Astrocyte (in vitro differentiated cells and primary cell): ENCODE measurements at regions not wholly inside any gene's neighbourhood (a gene's known extent, or its start where the extent isn't known, plus 50 kb on each side); places are given as distances from the start of the nearest gene placed in this dataset.
"Not testable (repeated sequence)": the region's sequence is repeated elsewhere in the genome, so short reads cannot be mapped to it uniquely, and the experiment has no call there.

Source experiments
- DNase-seq: peaks from one replicate; pipeline ENCODE4 v3.0.0-alpha.2; 2010; ENCODE audit warnings: low read depth
- FAIRE-seq: peaks from 2 replicates; lab custom pipeline; 2011; peaks lifted over from hg19 to GRCh38; lab: Jason Lieb, UNC
- H2AFZ ChIP-seq: 2 replicates; pipeline ENCODE4 v1.6.0; 2012; ENCODE audit warnings: low read depth, low read length, inconsistent platforms
- H3K27ac ChIP-seq: 2 replicates; pipeline ENCODE4 v1.5.1; 2011; ENCODE audit warnings: low read depth, low read length, inconsistent platforms
- H3K27me3 ChIP-seq: 2 replicates; pipeline ENCODE4 v1.6.0; 2011; ENCODE audit warnings: low read length, inconsistent platforms; ENCODE audit not compliant: insufficient read depth
- H3K36me3 ChIP-seq: 2 replicates; pipeline ENCODE4 v1.5.1; 2011; ENCODE audit warnings: low read length, inconsistent platforms; ENCODE audit not compliant: insufficient read depth
- H3K4me1 ChIP-seq: 2 replicates; pipeline ENCODE4 v1.5.1; 2011; ENCODE audit warnings: low read length, inconsistent platforms; ENCODE audit not compliant: insufficient read depth
- H3K4me2 ChIP-seq: 2 replicates; pipeline ENCODE4 v1.6.0; 2012; ENCODE audit warnings: low read length, inconsistent platforms
- H3K4me3 ChIP-seq: 2 replicates; pipeline ENCODE4 v1.5.1; 2011; ENCODE audit warnings: low read depth, mild to moderate bottlenecking, low read length, inconsistent platforms; ENCODE audit not compliant: insufficient read depth
- H3K79me2 ChIP-seq: 2 replicates; pipeline ENCODE4 v1.6.0; 2012; ENCODE audit warnings: mild to moderate bottlenecking, low read length, inconsistent platforms; ENCODE audit not compliant: insufficient read depth
- H3K9ac ChIP-seq: 2 replicates; pipeline ENCODE4 v1.6.0; 2012; ENCODE audit warnings: mild to moderate bottlenecking, low read length, inconsistent platforms
- H3K9me3 ChIP-seq: 2 replicates; pipeline ENCODE4 v1.5.1; 2012; ENCODE audit warnings: low read depth, mild to moderate bottlenecking, low read length, inconsistent platforms; ENCODE audit not compliant: insufficient read depth
- H4K20me1 ChIP-seq: 2 replicates; pipeline ENCODE4 v1.6.0; 2012; ENCODE audit warnings: low read length, inconsistent platforms; ENCODE audit not compliant: insufficient read depth
- H3K27ac Mint-ChIP-seq: one replicate; pipeline ENCODE4 v1.8.0; 2021; ENCODE audit warnings: mild to moderate bottlenecking, mixed read lengths; ENCODE audit not compliant: unreplicated experiment
- H3K27me3 Mint-ChIP-seq: one replicate; pipeline ENCODE4 v1.8.0; 2021; ENCODE audit warnings: low read depth, mixed read lengths; ENCODE audit not compliant: unreplicated experiment
- H3K36me3 Mint-ChIP-seq: one replicate; pipeline ENCODE4 v1.8.0; 2021; ENCODE audit warnings: low read depth, mixed read lengths; ENCODE audit not compliant: unreplicated experiment
- H3K4me1 Mint-ChIP-seq: one replicate; pipeline ENCODE4 v1.8.0; 2021; ENCODE audit warnings: low read depth, mixed read lengths; ENCODE audit not compliant: unreplicated experiment
- H3K4me3 Mint-ChIP-seq: one replicate; pipeline ENCODE4 v1.8.0; 2021; ENCODE audit warnings: mild to moderate bottlenecking, moderate library complexity, mixed read lengths; ENCODE audit not compliant: unreplicated experiment
- H3K9me3 Mint-ChIP-seq: one replicate; pipeline ENCODE4 v1.8.0; 2021; ENCODE audit warnings: mild to moderate bottlenecking, mixed read lengths; ENCODE audit not compliant: unreplicated experiment
- CTCF ChIP-seq: IDR thresholded peaks from 2 replicates; pipeline ENCODE4 v1.5.1; 2011; ENCODE audit warnings: low read depth, mild to moderate bottlenecking, inconsistent platforms, low read length, moderate library complexity; ENCODE audit not compliant: insufficient read depth
- EZH2 ChIP-seq: IDR thresholded peaks from 2 replicates; pipeline ENCODE4 v1.6.1; 2012; ENCODE audit warnings: mild to moderate bottlenecking, low read length, inconsistent platforms; ENCODE audit not compliant: insufficient read depth

- Histone ChIP-seq H3K9ac (no peak overlapping the region), H3K4me3 (no peak overlapping the region), H3K27ac (no peak overlapping the region), H3K4me1 (no peaks in the 10 kb centered on the region), H3K27me3 (no peaks in the 10 kb centered on the region), H3K79me2 (no peaks in the 10 kb centered on the region), H2AFZ (no peak overlapping the region), H3K36me3 (no peaks in the 10 kb centered on the region), H3K4me2 (no peak overlapping the region), H3K9me3 (no peaks in the 10 kb centered on the region), H4K20me1 (no peaks in the 10 kb centered on the region)
- Mint-ChIP-seq H3K4me1 (peaks cover 5% of the 10 kb centered on the region), H3K27me3 (no peaks in the 10 kb centered on the region), H3K9me3 (no peaks in the 10 kb centered on the region), H3K27ac (peak overlapping the region; percentile 69), H3K36me3 (no peaks in the 10 kb centered on the region), H3K4me3 (no peak overlapping the region)
- FAIRE-seq (no peak), DNase-seq (peak; percentile 49)
- TF ChIP-seq EZH2 (no peak), CTCF (no peak)
Measured at GRCh38 chr5:85000671-85001070, 616.0 kb upstream of the EDIL3 start.

GRCh38 chr5:85002026-85002425 is 617.3 kb upstream of the EDIL3 start:
- not testable (repeated sequence) for H3K36me3 ChIP-seq, H3K4me1 Mint-ChIP-seq, H3K79me2 ChIP-seq, H3K27ac Mint-ChIP-seq, H3K9me3 ChIP-seq, H3K4me3 Mint-ChIP-seq, H3K36me3 Mint-ChIP-seq, H3K27me3 ChIP-seq, H3K4me3 ChIP-seq, H3K9ac ChIP-seq, FAIRE-seq, H4K20me1 ChIP-seq, H3K4me2 ChIP-seq, H2AFZ ChIP-seq, H3K27me3 Mint-ChIP-seq, H3K4me1 ChIP-seq, H3K9me3 Mint-ChIP-seq, DNase-seq, H3K27ac ChIP-seq

DNA sequence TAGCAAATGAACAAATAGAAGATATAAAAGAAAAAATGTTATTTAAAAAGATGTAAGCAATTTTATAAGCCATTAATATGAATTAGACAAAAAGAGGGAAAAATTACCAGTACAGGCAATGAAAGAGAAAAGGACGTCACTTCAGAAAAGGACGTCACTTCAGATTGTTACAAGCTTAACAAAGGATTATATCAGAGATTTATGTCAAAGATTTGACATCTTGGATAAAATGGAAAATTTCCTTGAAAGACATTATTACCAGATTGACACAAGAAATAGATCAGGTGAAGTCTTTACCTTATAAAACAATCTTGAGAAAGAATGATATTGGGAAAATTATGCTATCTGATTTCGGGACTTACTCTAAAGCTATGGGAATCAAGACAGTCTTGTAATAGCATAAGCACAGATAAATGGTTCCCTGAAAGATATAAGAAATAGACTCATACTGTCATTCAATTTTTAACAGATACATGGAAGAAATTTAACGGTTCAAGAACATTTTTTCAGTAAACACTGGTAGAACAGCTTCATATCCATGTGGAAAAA is 625.4 kb upstream of the EDIL3 start:
- TF ChIP-seq CTCF = no peak
- no peak for TF ChIP-seq EZH2
- no peak overlapping the region for H3K9ac ChIP-seq

More for the DNA sequence above, 625.4 kb upstream of the EDIL3 start:
- Mint-ChIP-seq H3K27ac (no peak overlapping the region), H3K27me3 (no peaks in the 10 kb centered on the region), H3K4me1 (no peaks in the 10 kb centered on the region), H3K9me3 (no peaks in the 10 kb centered on the region), H3K4me3 (no peak overlapping the region), H3K36me3 (no peaks in the 10 kb centered on the region)
- Histone ChIP-seq H3K27me3 (no peaks in the 10 kb centered on the region), H2AFZ (no peak overlapping the region), H3K4me2 (no peak overlapping the region), H4K20me1 (no peaks in the 10 kb centered on the region), H3K4me1 (no peaks in the 10 kb centered on the region), H3K36me3 (no peaks in the 10 kb centered on the region), H3K4me3 (no peak overlapping the region), H3K79me2 (no peaks in the 10 kb centered on the region), H3K9me3 (no peaks in the 10 kb centered on the region), H3K27ac (no peak overlapping the region)
- DNase-seq (no peak), FAIRE-seq (no peak)
